HepG2 (cell line): ENCODE measurements at regions not wholly inside any gene's neighbourhood (a gene's known extent, or its start where the extent isn't known, plus 50 kb on each side); places are given as distances from the start of the nearest gene placed in this dataset.

Experiments
- ATRX ChIP-seq: sonication (generic); formaldehyde crosslinking; IDR thresholded peaks from 2 replicates; pipeline ENCODE4 v1.4.0; 2020; ENCODE audit warnings: missing genetic modification reagents, borderline replicate concordance
- BATF2 ChIP-seq: sonication (generic); formaldehyde crosslinking; IDR thresholded peaks from 2 replicates; pipeline ENCODE4 v1.8.0; 2022; ENCODE audit warnings: mild to moderate bottlenecking, missing genetic modification reagents, moderate library complexity
- JUNB ChIP-seq: sonication (generic); formaldehyde crosslinking; IDR thresholded peaks from 2 replicates; pipeline ENCODE4 v1.8.0; 2022; ENCODE audit warnings: missing genetic modification reagents, mild to moderate bottlenecking, borderline replicate concordance
- TFE3 ChIP-seq: IDR thresholded peaks from 2 replicates; pipeline ENCODE4 v1.6.1; 2016
- TF ChIP-seq, protein P1 (sequence below), 2 experiments: fragments of 450-650 bp in 1 of 2; sonication (generic) in 1 of 2; formaldehyde crosslinking in 1 of 2; IDR thresholded peaks; 2 replicates each; pipeline versions ENCODE4 v1.6.1 to v1.8.0; 2016 to 2022; ENCODE audit warnings: antibody characterized with exemption in 1 of 2, mild to moderate bottlenecking in 1 of 2, missing genetic modification reagents in 1 of 2
- TF ChIP-seq, protein P2 (sequence below): IDR thresholded peaks from 2 replicates; pipeline ENCODE4 v1.6.1; 2016; ENCODE audit warnings: mild to moderate bottlenecking, missing biosample characterization, missing genetic modification reagents

GRCh38 chr5:61775901-61776300, 443.8 kb downstream of the ZSWIM6 start (continued):
- TF ChIP-seq TFE3 (CRISPR knock-in tag): no peak
- TF ChIP-seq, protein P1, sequence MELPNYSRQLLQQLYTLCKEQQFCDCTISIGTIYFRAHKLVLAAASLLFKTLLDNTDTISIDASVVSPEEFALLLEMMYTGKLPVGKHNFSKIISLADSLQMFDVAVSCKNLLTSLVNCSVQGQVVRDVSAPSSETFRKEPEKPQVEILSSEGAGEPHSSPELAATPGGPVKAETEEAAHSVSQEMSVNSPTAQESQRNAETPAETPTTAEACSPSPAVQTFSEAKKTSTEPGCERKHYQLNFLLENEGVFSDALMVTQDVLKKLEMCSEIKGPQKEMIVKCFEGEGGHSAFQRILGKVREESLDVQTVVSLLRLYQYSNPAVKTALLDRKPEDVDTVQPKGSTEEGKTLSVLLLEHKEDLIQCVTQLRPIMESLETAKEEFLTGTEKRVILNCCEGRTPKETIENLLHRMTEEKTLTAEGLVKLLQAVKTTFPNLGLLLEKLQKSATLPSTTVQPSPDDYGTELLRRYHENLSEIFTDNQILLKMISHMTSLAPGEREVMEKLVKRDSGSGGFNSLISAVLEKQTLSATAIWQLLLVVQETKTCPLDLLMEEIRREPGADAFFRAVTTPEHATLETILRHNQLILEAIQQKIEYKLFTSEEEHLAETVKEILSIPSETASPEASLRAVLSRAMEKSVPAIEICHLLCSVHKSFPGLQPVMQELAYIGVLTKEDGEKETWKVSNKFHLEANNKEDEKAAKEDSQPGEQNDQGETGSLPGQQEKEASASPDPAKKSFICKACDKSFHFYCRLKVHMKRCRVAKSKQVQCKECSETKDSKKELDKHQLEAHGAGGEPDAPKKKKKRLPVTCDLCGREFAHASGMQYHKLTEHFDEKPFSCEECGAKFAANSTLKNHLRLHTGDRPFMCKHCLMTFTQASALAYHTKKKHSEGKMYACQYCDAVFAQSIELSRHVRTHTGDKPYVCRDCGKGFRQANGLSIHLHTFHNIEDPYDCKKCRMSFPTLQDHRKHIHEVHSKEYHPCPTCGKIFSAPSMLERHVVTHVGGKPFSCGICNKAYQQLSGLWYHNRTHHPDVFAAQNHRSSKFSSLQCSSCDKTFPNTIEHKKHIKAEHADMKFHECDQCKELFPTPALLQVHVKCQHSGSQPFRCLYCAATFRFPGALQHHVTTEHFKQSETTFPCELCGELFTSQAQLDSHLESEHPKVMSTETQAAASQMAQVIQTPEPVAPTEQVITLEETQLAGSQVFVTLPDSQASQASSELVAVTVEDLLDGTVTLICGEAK (IDR thresholded peaks at IDR 0.05): no peak
- TF ChIP-seq, protein P1 (CRISPR knock-in tag; IDR thresholded peaks at IDR 0.05): no peak
- no peak for TF ChIP-seq JUNB (CRISPR knock-in tag)
- no peak for TF ChIP-seq ATRX (CRISPR knock-in tag)
- no peak for TF ChIP-seq BATF2 (CRISPR knock-in tag)
- TF ChIP-seq, protein P2, sequence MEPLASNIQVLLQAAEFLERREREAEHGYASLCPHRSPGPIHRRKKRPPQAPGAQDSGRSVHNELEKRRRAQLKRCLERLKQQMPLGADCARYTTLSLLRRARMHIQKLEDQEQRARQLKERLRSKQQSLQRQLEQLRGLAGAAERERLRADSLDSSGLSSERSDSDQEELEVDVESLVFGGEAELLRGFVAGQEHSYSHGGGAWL (CRISPR knock-in tag): no peak
